Myocyte (in vitro differentiated cells): ENCODE measurements at regions not wholly inside any gene's neighbourhood (a gene's known extent, or its start where the extent isn't known, plus 50 kb on each side); places are given as distances from the start of the nearest gene placed in this dataset.

ENCODE experiments used
- DNase-seq: peaks from one replicate; pipeline ENCODE4 v3.0.0-alpha.2; 2012; ENCODE audit warnings: low read depth

- no peak for DNase-seq
These were observed 68.0 kb downstream of the SNX12 start for GRCh38 chrX:71000139-71000538.

GRCh38 chrX:70998411-70999027 is 67.6 kb upstream of the SLC7A3 start:
- DNase-seq = peak; percentile 51

- no peak for DNase-seq
These were observed 64.4 kb upstream of the SLC7A3 start for GRCh38 chrX:70995338-70995737.

- no peak for DNase-seq
These were observed 57.5 kb upstream of the SLC7A3 start for GRCh38 chrX:70988425-70988824.
